Smooth muscle cell (in vitro differentiated cells): ENCODE measurements at regions not wholly inside any gene's neighbourhood (a gene's known extent, or its start where the extent isn't known, plus 50 kb on each side); places are given as distances from the start of the nearest gene placed in this dataset.

ENCODE experiments used
- DNase-seq: peaks from one replicate; lab custom pipeline; 2025; ENCODE audit not compliant: unreplicated experiment; lab: John Stamatoyannopoulos, UW
- H2AFZ ChIP-seq: fragments of 200-600 bp; sonication (generic); 2 replicates; pipeline ENCODE4 v1.6.0; 2016; ENCODE audit warnings: antibody characterized with exemption, low read depth, mild to moderate bottlenecking
- H3F3A ChIP-seq: fragments of 200-600 bp; sonication (generic); 2 replicates; pipeline ENCODE4 v1.6.0; 2017; ENCODE audit warnings: antibody characterized with exemption, low read depth
- H3K27ac ChIP-seq: fragments of 200-600 bp; sonication (generic); 2 replicates; pipeline ENCODE4 v1.5.1; 2016; ENCODE audit warnings: low read depth, mild to moderate bottlenecking
- H3K27me3 ChIP-seq: fragments of 200-600 bp; sonication (generic); 2 replicates; pipeline ENCODE4 v1.6.1; 2016; ENCODE audit warnings: low read depth, mild to moderate bottlenecking
- H3K36me3 ChIP-seq: fragments of 200-600 bp; sonication (generic); 2 replicates; pipeline ENCODE4 v1.5.1; 2016; ENCODE audit warnings: low read depth
- H3K4me1 ChIP-seq: fragments of 200-600 bp; sonication (generic); 2 replicates; pipeline ENCODE4 v1.5.1; 2016; ENCODE audit warnings: low read depth
- H3K4me2 ChIP-seq: fragments of 200-600 bp; sonication (generic); 2 replicates; pipeline ENCODE4 v1.6.0; 2016; ENCODE audit warnings: mild to moderate bottlenecking
- H3K4me3 ChIP-seq: fragments of 200-600 bp; sonication (generic); 2 replicates; pipeline ENCODE4 v1.5.1; 2016; ENCODE audit warnings: mild to moderate bottlenecking
- H3K79me2 ChIP-seq: fragments of 200-600 bp; sonication (generic); 2 replicates; pipeline ENCODE4 v1.6.0; 2016; ENCODE audit warnings: low read depth, mild to moderate bottlenecking
- H3K9ac ChIP-seq: fragments of 200-600 bp; sonication (generic); 2 replicates; pipeline ENCODE4 v1.6.0; 2016; ENCODE audit warnings: low read depth
- H3K9me3 ChIP-seq: fragments of 200-600 bp; sonication (generic); replicated peaks from 2 replicates; pipeline ENCODE4 v1.5.1; 2016; ENCODE audit warnings: low read depth
- H4K20me1 ChIP-seq: fragments of 200-600 bp; sonication (generic); 2 replicates; pipeline ENCODE4 v1.6.0; 2016; ENCODE audit warnings: low read depth
- WGBS: methylation state at CpG from one replicate; pipeline ENCODE4 v1.1.7; 2016; ENCODE audit warnings: low lambda C conversion rate; 5-methylcytosine and 5-hydroxymethylcytosine counted together
- TF ChIP-seq, protein P1 (sequence below): fragments of 200-600 bp; sonication (generic); IDR thresholded peaks from 2 replicates; pipeline ENCODE4 v1.5.1; 2017; ENCODE audit warnings: borderline replicate concordance, mild to moderate bottlenecking, antibody characterized with exemption; ENCODE audit not compliant: insufficient read depth, poor library complexity, severe bottlenecking

- H3K4me1 ChIP-seq, result peaks cover 4% of the 10 kb centered on the region
- no peak overlapping the region for H3K4me3 ChIP-seq
- 75% methylated on average over 3 of the region's 3 CpGs for WGBS
- no peaks in the 10 kb centered on the region for H3K27me3 ChIP-seq
- H3K9ac ChIP-seq, result no peak overlapping the region
- no peak for DNase-seq
- H4K20me1 ChIP-seq, result no peaks in the 10 kb centered on the region
- H3K27ac ChIP-seq, result no peak overlapping the region
- H3K4me2 ChIP-seq, result no peak overlapping the region
- H3F3A ChIP-seq, result no peaks in the 10 kb centered on the region
- TF ChIP-seq, protein P1, sequence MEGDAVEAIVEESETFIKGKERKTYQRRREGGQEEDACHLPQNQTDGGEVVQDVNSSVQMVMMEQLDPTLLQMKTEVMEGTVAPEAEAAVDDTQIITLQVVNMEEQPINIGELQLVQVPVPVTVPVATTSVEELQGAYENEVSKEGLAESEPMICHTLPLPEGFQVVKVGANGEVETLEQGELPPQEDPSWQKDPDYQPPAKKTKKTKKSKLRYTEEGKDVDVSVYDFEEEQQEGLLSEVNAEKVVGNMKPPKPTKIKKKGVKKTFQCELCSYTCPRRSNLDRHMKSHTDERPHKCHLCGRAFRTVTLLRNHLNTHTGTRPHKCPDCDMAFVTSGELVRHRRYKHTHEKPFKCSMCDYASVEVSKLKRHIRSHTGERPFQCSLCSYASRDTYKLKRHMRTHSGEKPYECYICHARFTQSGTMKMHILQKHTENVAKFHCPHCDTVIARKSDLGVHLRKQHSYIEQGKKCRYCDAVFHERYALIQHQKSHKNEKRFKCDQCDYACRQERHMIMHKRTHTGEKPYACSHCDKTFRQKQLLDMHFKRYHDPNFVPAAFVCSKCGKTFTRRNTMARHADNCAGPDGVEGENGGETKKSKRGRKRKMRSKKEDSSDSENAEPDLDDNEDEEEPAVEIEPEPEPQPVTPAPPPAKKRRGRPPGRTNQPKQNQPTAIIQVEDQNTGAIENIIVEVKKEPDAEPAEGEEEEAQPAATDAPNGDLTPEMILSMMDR, result no peak
- no peak overlapping the region for H2AFZ ChIP-seq
- H3K79me2 ChIP-seq, result no peaks in the 10 kb centered on the region
- H3K9me3 ChIP-seq, result no peaks in the 10 kb centered on the region
- no peaks in the 10 kb centered on the region for H3K36me3 ChIP-seq
Observed at GRCh38 chr3:59531066-59531745, 481.4 kb upstream of the CFAP20DC start.

DNA sequence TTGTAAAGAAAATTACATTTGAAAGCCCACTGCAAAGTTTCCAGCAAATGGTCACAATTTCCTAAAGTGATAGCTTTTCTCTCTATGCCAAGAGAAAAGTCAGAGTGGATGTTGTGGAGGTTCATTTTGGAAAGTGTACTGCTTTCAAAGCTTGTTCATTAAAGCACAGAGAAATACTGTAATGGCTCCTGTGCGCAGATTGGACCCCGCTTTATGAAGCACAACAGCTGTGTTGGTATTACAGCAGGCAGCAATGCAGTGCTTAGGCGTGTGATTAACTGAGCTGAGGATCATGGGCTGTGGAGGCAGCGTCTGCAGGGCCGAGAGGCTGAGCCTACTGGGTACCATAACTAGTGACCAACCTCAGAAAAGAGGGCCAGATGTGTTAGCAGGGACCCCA, 478.4 kb upstream of the CFAP20DC start:
- TF ChIP-seq, protein P1, result no peak
- Histone ChIP-seq H3K9ac (no peak overlapping the region), H3K36me3 (no peaks in the 10 kb centered on the region), H2AFZ (no peak overlapping the region), H3K4me2 (no peak overlapping the region), H3K27ac (no peak overlapping the region), H3K9me3 (no peaks in the 10 kb centered on the region), H3K4me3 (no peak overlapping the region), H3K79me2 (no peaks in the 10 kb centered on the region), H3F3A (no peaks in the 10 kb centered on the region), H3K27me3 (no peaks in the 10 kb centered on the region), H4K20me1 (no peaks in the 10 kb centered on the region), H3K4me1 (no peaks in the 10 kb centered on the region)
- 85% methylated on average over 5 of the region's 5 CpGs for WGBS
- DNase-seq, result no peak

DNA sequence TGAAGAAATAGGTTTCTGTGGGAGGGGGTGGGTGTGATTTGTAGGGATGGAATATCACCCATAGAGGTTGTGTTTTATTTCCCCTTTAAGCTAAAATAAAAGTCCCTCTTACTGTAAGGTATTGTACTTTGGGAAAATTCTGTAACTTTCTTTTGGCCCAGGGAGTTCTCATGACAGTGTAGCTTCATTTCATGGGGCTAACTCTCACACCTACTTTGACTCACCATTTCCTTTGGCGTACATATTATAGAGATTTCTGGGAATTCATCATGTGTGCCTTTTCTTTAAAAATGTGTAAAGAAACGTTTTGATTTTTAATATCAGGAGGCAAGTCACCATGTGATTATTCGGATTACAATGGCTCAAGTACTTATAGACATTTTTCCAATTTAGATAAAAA, 477.7 kb upstream of the CFAP20DC start:
- no peak overlapping the region for H2AFZ ChIP-seq
- H3K4me1 ChIP-seq, result no peaks in the 10 kb centered on the region
- no peaks in the 10 kb centered on the region for H3K27me3 ChIP-seq
- WGBS, result 77% methylated on average over 3 of the region's 3 CpGs
- TF ChIP-seq, protein P1, result no peak
- no peak overlapping the region for H3K4me3 ChIP-seq
- H3K36me3 ChIP-seq, result no peaks in the 10 kb centered on the region
- H3K9me3 ChIP-seq, result no peaks in the 10 kb centered on the region
- H3K4me2 ChIP-seq, result no peak overlapping the region
- H3K79me2 ChIP-seq, result no peaks in the 10 kb centered on the region
- no peaks in the 10 kb centered on the region for H3F3A ChIP-seq
- no peak for DNase-seq
- no peak overlapping the region for H3K9ac ChIP-seq
- no peak overlapping the region for H3K27ac ChIP-seq
- H4K20me1 ChIP-seq, result no peaks in the 10 kb centered on the region

DNA sequence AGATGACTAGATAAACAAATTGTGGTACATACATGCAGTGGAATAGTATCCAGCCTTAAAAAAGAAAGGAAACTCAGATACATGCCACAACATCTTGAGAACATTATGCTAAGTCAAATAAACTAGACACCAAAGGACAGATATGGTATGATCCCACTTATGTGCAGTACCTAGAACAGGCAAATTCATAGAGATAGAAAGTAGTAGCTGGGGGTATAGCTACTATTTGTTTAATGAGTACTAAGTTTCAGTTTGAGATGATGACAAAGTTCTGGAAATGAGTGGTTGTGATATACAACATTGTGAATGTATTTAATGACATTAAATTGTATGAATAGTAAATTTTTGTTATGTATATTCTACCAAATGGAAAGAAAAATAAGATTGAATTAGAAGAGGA, 477.2 kb upstream of the CFAP20DC start:
- no peak for DNase-seq
- no peak overlapping the region for H3K4me3 ChIP-seq
- H3K9me3 ChIP-seq, result no peaks in the 10 kb centered on the region
- H4K20me1 ChIP-seq, result no peaks in the 10 kb centered on the region
- H3F3A ChIP-seq, result no peaks in the 10 kb centered on the region
- no peaks in the 10 kb centered on the region for H3K36me3 ChIP-seq
- H3K9ac ChIP-seq, result no peak overlapping the region
- H3K27ac ChIP-seq, result no peak overlapping the region
- no peak overlapping the region for H2AFZ ChIP-seq
- no peaks in the 10 kb centered on the region for H3K79me2 ChIP-seq
- no peak overlapping the region for H3K4me2 ChIP-seq
- TF ChIP-seq, protein P1, result no peak
- no peaks in the 10 kb centered on the region for H3K4me1 ChIP-seq
- H3K27me3 ChIP-seq, result no peaks in the 10 kb centered on the region
